SK-N-SH (cell line): ENCODE measurements at regions not wholly inside any gene's neighbourhood (a gene's known extent, or its start where the extent isn't known, plus 50 kb on each side); places are given as distances from the start of the nearest gene placed in this dataset.

Source experiments
- CTCF ChIA-PET: fragments of 300-600, 350-600 bp; formaldehyde crosslinking; extraction: SDS; loops from one replicate; lab custom pipeline; 2021; lab: Yijun Ruan, JAX
- POLR2A ChIA-PET: fragments of 350-600 bp; sonication (Branson Sonifier 250); formaldehyde crosslinking; extraction: SDS; loops from one replicate; lab custom pipeline; 2020; ENCODE audit warnings: antibody characterized with exemption, inconsistent platforms; lab: Yijun Ruan, JAX
- DNase-seq: peaks from one replicate; pipeline ENCODE4 v3.0.0; 2012
- H2AFZ ChIP-seq: fragments of 200-600 bp; sonication (generic); 2 replicates; pipeline ENCODE4 v1.8.1; 2016; ENCODE audit warnings: antibody characterized with exemption, mild to moderate bottlenecking, low read depth
- H3F3A ChIP-seq: fragments of 200-600 bp; sonication (generic); replicated peaks from 2 replicates; pipeline ENCODE3; 2016; ENCODE audit warnings: antibody characterized with exemption, mild to moderate bottlenecking; ENCODE audit not compliant: insufficient read depth
- H3K27ac ChIP-seq, 2 experiments: fragments of 200-500 bp in 1 of 2; fragments of 200-600 bp in 1 of 2; sonication (Bioruptor generic) in 1 of 2; sonication (generic), shearing (Covaris generic) in 1 of 2; 2 replicates each; pipeline versions ENCODE4 v1.5.1 to v1.6.1; 2014 to 2016; ENCODE audit warnings: low read depth in 2 of 2, inconsistent platforms in 1 of 2, low read length in 1 of 2, mild to moderate bottlenecking in 1 of 2, mixed read lengths in 1 of 2
- H3K27me3 ChIP-seq: fragments of 200-600 bp; sonication (generic), shearing (Covaris generic); 2 replicates; pipeline ENCODE4 v1.6.1; 2016; ENCODE audit warnings: mixed run types; ENCODE audit not compliant: insufficient read depth
- H3K36me3 ChIP-seq, 2 experiments: fragments of 200-500 bp in 1 of 2; fragments of 200-600 bp in 1 of 2; sonication (Bioruptor generic) in 1 of 2; sonication (generic) in 1 of 2; replicated peaks in 1 of 2; 2 replicates each; pipeline versions ENCODE3 to v1.5.1; 2014 to 2016; ENCODE audit warnings: low read length in 1 of 2, mild to moderate bottlenecking in 1 of 2; ENCODE audit not compliant: insufficient read depth in 2 of 2, control insufficient read depth in 1 of 2
- H3K4me1 ChIP-seq, 2 experiments: fragments of 200-500 bp in 1 of 2; fragments of 200-600 bp in 1 of 2; sonication (Bioruptor generic) in 1 of 2; sonication (generic), shearing (Covaris generic) in 1 of 2; 2 replicates each; pipeline versions ENCODE4 v1.5.1 to v1.6.1; 2014 to 2016; ENCODE audit warnings: low read depth in 1 of 2, low read length in 1 of 2, mixed run types in 1 of 2; ENCODE audit not compliant: insufficient read depth in 2 of 2, control insufficient read depth in 1 of 2
- H3K4me2 ChIP-seq: fragments of 200-600 bp; sonication (generic), shearing (Covaris generic); 2 replicates; pipeline ENCODE4 v1.6.1; 2017; ENCODE audit warnings: mixed run types
- H3K4me3 ChIP-seq, 2 experiments: fragments of 200-500 bp in 1 of 2; fragments of 200-600 bp in 1 of 2; sonication (Bioruptor generic) in 1 of 2; sonication (generic), shearing (Covaris generic) in 1 of 2; 2 replicates each; pipeline versions ENCODE4 v1.5.1 to v1.8.1; 2014 to 2016; ENCODE audit warnings: low read depth in 2 of 2, inconsistent platforms in 1 of 2, low read length in 1 of 2, mild to moderate bottlenecking in 1 of 2, mixed read lengths in 1 of 2, moderate library complexity in 1 of 2
- H3K79me2 ChIP-seq: fragments of 200-600 bp; sonication (generic); 2 replicates; pipeline ENCODE4 v1.8.1; 2017; ENCODE audit warnings: mild to moderate bottlenecking; ENCODE audit not compliant: insufficient read depth
- H3K9ac ChIP-seq: fragments of 200-600 bp; sonication (generic); 2 replicates; pipeline ENCODE4 v1.6.1; 2017; ENCODE audit warnings: mixed run types
- H3K9me2 ChIP-seq: fragments of 200-600 bp; sonication (generic); 2 replicates; pipeline ENCODE4 v1.6.1; 2017; ENCODE audit warnings: mixed run types
- H3K9me3 ChIP-seq: fragments of 200-600 bp; sonication (generic); 2 replicates; pipeline ENCODE4 v1.6.1; 2017; ENCODE audit warnings: mixed run types, mild to moderate bottlenecking, moderate library complexity
- H4K20me1 ChIP-seq: fragments of 200-600 bp; sonication (generic); 2 replicates; pipeline ENCODE4 v1.6.1; 2017; ENCODE audit warnings: mild to moderate bottlenecking, mixed run types; ENCODE audit not compliant: insufficient read depth
- ELF1 ChIP-seq: IDR thresholded peaks from 2 replicates; pipeline ENCODE4 v1.4.0; 2012
- FOXM1 ChIP-seq: IDR thresholded peaks from 2 replicates; pipeline ENCODE4 v1.4.0; 2012; ENCODE audit warnings: low read depth, mild to moderate bottlenecking
- GABPA ChIP-seq: IDR thresholded peaks from 2 replicates; pipeline ENCODE4 v1.4.0; 2012; ENCODE audit warnings: low read depth, mild to moderate bottlenecking
- IRF3 ChIP-seq: fragments of 150-350 bp; IDR thresholded peaks from 2 replicates; pipeline ENCODE4 v1.6.1; 2016; ENCODE audit warnings: mild to moderate bottlenecking, low read depth, low read length
- MAX ChIP-seq: IDR thresholded peaks from 2 replicates; pipeline ENCODE4 v1.4.0; 2012; ENCODE audit warnings: low read depth
- NFIC ChIP-seq: IDR thresholded peaks from 2 replicates; pipeline ENCODE4 v1.4.0; 2012; ENCODE audit warnings: borderline replicate concordance
- NRF1 ChIP-seq: IDR thresholded peaks from 2 replicates; pipeline ENCODE4 v1.6.1; 2012; ENCODE audit warnings: low read depth, mild to moderate bottlenecking, low read length
- PBX3 ChIP-seq: IDR thresholded peaks from 2 replicates; pipeline ENCODE4; 2012
- RAD21 ChIP-seq: IDR thresholded peaks from 2 replicates; pipeline ENCODE4 v1.6.1; 2012; ENCODE audit warnings: mild to moderate bottlenecking, low read length
- RCOR1 ChIP-seq: fragments of 150-350 bp; IDR thresholded peaks from 2 replicates; pipeline ENCODE4 v1.6.1; 2017; ENCODE audit warnings: antibody characterized with exemption, low read length
- REST ChIP-seq: IDR thresholded peaks from 2 replicates; pipeline ENCODE4 v1.6.1; 2012; ENCODE audit warnings: mild to moderate bottlenecking, low read depth, low read length, moderate library complexity
- TCF12 ChIP-seq: IDR thresholded peaks from 2 replicates; pipeline ENCODE4 v1.4.0; 2012
- TEAD4 ChIP-seq: IDR thresholded peaks from 2 replicates; pipeline ENCODE4 v1.4.0; 2012; ENCODE audit warnings: mild to moderate bottlenecking, borderline replicate concordance; ENCODE audit not compliant: insufficient read depth
- WGBS: methylation state at CpG from one replicate; pipeline ENCODE4 v1.1.6; 2017; ENCODE audit warnings: low lambda C conversion rate; 5-methylcytosine and 5-hydroxymethylcytosine counted together

- no peaks in the 10 kb centered on the region for H3K27me3 ChIP-seq
- no peaks in the 10 kb centered on the region for H3K36me3 ChIP-seq
- POLR2A ChIA-PET = interaction anchor here (0.5 kb wide), 1 partner anchor 123 kb away, joined by 3 read pairs; no protein-coding TSS in a partner anchor
- no peak overlapping the region for H2AFZ ChIP-seq
- DNase-seq = no peak
- WGBS = 15% methylated on average over 1 of the region's 1 CpG
- no peaks in the 10 kb centered on the region for H3K79me2 ChIP-seq
- no peaks in the 10 kb centered on the region for H4K20me1 ChIP-seq
- no peaks in the 10 kb centered on the region for H3K9me2 ChIP-seq
- no peaks in the 10 kb centered on the region for H3F3A ChIP-seq
- TF ChIP-seq TCF12 (no peak), GABPA (no peak), ELF1 (no peak), REST (no peak), MAX (no peak), NFIC (no peak), PBX3 (no peak), RCOR1 (no peak), IRF3 (no peak), NRF1 (no peak), RAD21 (no peak), TEAD4 (no peak), FOXM1 (no peak)
- H3K4me3 ChIP-seq = no peak overlapping the region
- no peak overlapping the region for H3K4me2 ChIP-seq
- H3K9ac ChIP-seq = no peak overlapping the region
- H3K9me3 ChIP-seq = no peaks in the 10 kb centered on the region
- no peak overlapping the region for H3K27ac ChIP-seq
- CTCF ChIA-PET = interaction anchor here (0.6 to 1.3 kb wide), 2 partner anchors 9 to 672 kb away, joined by 3 read pairs; no protein-coding TSS in a partner anchor
- H3K4me1 ChIP-seq = peaks cover 0 to 3% of the 10 kb centered on the region in 2 experiments; a peak in 1 of 4 replicates
Measured at GRCh38 chr2:23027396-23027795, 357.6 kb upstream of the KLHL29 start.
